Smooth muscle cell (in vitro differentiated cells): ENCODE measurements at regions not wholly inside any gene's neighbourhood (a gene's known extent, or its start where the extent isn't known, plus 50 kb on each side); places are given as distances from the start of the nearest gene placed in this dataset.

Experiments used
- DNase-seq: peaks from one replicate; lab custom pipeline; 2025; ENCODE audit not compliant: unreplicated experiment; lab: John Stamatoyannopoulos, UW
- H2AFZ ChIP-seq: fragments of 200-600 bp; sonication (generic); 2 replicates; pipeline ENCODE4 v1.6.0; 2016; ENCODE audit warnings: antibody characterized with exemption, low read depth, mild to moderate bottlenecking
- H3F3A ChIP-seq: fragments of 200-600 bp; sonication (generic); 2 replicates; pipeline ENCODE4 v1.6.0; 2017; ENCODE audit warnings: antibody characterized with exemption, low read depth
- H3K27ac ChIP-seq: fragments of 200-600 bp; sonication (generic); 2 replicates; pipeline ENCODE4 v1.5.1; 2016; ENCODE audit warnings: low read depth, mild to moderate bottlenecking
- H3K27me3 ChIP-seq: fragments of 200-600 bp; sonication (generic); 2 replicates; pipeline ENCODE4 v1.6.1; 2016; ENCODE audit warnings: low read depth, mild to moderate bottlenecking
- H3K36me3 ChIP-seq: fragments of 200-600 bp; sonication (generic); 2 replicates; pipeline ENCODE4 v1.5.1; 2016; ENCODE audit warnings: low read depth
- H3K4me1 ChIP-seq: fragments of 200-600 bp; sonication (generic); 2 replicates; pipeline ENCODE4 v1.5.1; 2016; ENCODE audit warnings: low read depth
- H3K4me2 ChIP-seq: fragments of 200-600 bp; sonication (generic); 2 replicates; pipeline ENCODE4 v1.6.0; 2016; ENCODE audit warnings: mild to moderate bottlenecking
- H3K4me3 ChIP-seq: fragments of 200-600 bp; sonication (generic); 2 replicates; pipeline ENCODE4 v1.5.1; 2016; ENCODE audit warnings: mild to moderate bottlenecking
- H3K79me2 ChIP-seq: fragments of 200-600 bp; sonication (generic); 2 replicates; pipeline ENCODE4 v1.6.0; 2016; ENCODE audit warnings: low read depth, mild to moderate bottlenecking
- H3K9ac ChIP-seq: fragments of 200-600 bp; sonication (generic); 2 replicates; pipeline ENCODE4 v1.6.0; 2016; ENCODE audit warnings: low read depth
- H3K9me3 ChIP-seq: fragments of 200-600 bp; sonication (generic); replicated peaks from 2 replicates; pipeline ENCODE4 v1.5.1; 2016; ENCODE audit warnings: low read depth
- H4K20me1 ChIP-seq: fragments of 200-600 bp; sonication (generic); 2 replicates; pipeline ENCODE4 v1.6.0; 2016; ENCODE audit warnings: low read depth
- WGBS: methylation state at CpG from one replicate; pipeline ENCODE4 v1.1.7; 2016; ENCODE audit warnings: low lambda C conversion rate; 5-methylcytosine and 5-hydroxymethylcytosine counted together
- TF ChIP-seq, protein P1 (sequence below): fragments of 200-600 bp; sonication (generic); IDR thresholded peaks from 2 replicates; pipeline ENCODE4 v1.5.1; 2017; ENCODE audit warnings: borderline replicate concordance, mild to moderate bottlenecking, antibody characterized with exemption; ENCODE audit not compliant: insufficient read depth, poor library complexity, severe bottlenecking

DNA sequence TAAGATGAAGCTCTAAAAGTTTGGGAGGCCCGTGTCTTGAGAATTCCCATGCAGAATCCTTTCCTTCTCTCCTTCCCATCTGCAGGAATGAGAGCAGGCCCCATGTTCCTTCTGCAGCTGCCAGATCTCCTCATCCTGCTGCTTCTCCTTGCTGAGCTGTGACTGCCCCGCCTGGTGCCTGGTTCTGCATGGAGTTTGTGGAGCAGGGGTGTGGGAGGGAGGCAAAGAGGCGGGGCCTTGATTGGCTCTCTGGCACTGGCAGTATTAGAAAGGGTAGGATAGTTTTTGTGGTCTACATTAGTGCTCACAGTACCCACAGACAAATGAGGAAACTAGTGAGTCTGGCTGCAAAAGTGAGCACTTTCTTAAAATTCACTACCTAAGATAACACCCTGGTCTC lies 91.1 kb upstream of the CLPB start:
- WGBS, result 71% methylated on average over 3 of the region's 3 CpGs
- H3K27ac ChIP-seq, result no peak overlapping the region
- H3K4me3 ChIP-seq, result no peak overlapping the region
- H3K36me3 ChIP-seq, result no peaks in the 10 kb centered on the region
- TF ChIP-seq, protein P1, sequence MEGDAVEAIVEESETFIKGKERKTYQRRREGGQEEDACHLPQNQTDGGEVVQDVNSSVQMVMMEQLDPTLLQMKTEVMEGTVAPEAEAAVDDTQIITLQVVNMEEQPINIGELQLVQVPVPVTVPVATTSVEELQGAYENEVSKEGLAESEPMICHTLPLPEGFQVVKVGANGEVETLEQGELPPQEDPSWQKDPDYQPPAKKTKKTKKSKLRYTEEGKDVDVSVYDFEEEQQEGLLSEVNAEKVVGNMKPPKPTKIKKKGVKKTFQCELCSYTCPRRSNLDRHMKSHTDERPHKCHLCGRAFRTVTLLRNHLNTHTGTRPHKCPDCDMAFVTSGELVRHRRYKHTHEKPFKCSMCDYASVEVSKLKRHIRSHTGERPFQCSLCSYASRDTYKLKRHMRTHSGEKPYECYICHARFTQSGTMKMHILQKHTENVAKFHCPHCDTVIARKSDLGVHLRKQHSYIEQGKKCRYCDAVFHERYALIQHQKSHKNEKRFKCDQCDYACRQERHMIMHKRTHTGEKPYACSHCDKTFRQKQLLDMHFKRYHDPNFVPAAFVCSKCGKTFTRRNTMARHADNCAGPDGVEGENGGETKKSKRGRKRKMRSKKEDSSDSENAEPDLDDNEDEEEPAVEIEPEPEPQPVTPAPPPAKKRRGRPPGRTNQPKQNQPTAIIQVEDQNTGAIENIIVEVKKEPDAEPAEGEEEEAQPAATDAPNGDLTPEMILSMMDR, result no peak
- H3K27me3 ChIP-seq, result no peaks in the 10 kb centered on the region
- no peaks in the 10 kb centered on the region for H3K79me2 ChIP-seq
- no peak overlapping the region for H3K9ac ChIP-seq
- H3F3A ChIP-seq, result no peaks in the 10 kb centered on the region
- no peaks in the 10 kb centered on the region for H3K4me1 ChIP-seq
- H3K4me2 ChIP-seq, result no peak overlapping the region
- DNase-seq, result no peak
- no peak overlapping the region for H2AFZ ChIP-seq
- H3K9me3 ChIP-seq, result no peaks in the 10 kb centered on the region
- no peaks in the 10 kb centered on the region for H4K20me1 ChIP-seq

DNA sequence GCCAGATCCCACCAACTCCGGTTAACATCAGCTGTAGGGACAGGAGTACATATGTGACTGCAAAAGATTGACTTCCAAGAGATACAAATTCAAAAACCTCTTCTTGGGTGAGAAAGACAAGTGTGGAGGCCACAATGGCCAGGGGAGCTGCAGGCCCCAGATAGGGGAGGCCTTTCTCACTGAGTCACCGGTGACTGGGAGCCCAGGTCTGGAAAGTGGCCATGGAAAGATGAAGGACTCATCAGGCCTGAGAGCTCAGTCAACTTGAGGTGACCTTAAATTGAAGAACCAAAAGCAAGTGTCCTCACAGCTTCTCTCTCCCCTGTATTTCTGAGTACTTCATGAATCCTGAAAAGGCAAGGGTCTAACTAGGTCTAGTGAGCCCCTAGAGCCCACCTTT lies 90.4 kb upstream of the CLPB start:
- Histone ChIP-seq H3K9me3 (no peaks in the 10 kb centered on the region), H3K4me3 (no peak overlapping the region), H3K4me1 (no peaks in the 10 kb centered on the region), H3K4me2 (no peak overlapping the region), H3K36me3 (no peaks in the 10 kb centered on the region), H3K27me3 (no peaks in the 10 kb centered on the region), H3K27ac (no peak overlapping the region), H3F3A (no peaks in the 10 kb centered on the region), H2AFZ (no peak overlapping the region), H3K79me2 (no peaks in the 10 kb centered on the region), H3K9ac (no peak overlapping the region), H4K20me1 (no peaks in the 10 kb centered on the region)
- WGBS, result 87% methylated on average over 2 of the region's 2 CpGs
- no peak for DNase-seq
- TF ChIP-seq, protein P1, result no peak

DNA sequence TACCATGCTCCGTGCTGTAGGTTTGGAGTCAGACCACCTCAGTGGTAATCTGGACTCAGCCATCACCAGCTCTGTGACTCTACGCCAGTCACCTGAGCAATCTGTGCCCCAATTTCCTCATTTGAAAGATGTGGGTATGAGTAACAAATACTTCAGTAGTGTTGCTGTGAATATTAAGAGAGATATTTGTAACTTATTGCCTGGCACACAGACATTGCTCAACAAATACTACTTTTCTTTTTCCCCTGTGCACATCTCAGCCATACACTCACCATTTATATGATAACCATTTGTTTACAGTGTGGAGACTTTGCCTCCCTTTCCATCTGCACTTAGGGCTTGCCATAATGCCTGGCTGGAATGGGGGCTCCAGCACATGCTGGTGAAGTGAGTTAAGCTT lies 89.7 kb upstream of the CLPB start:
- no peaks in the 10 kb centered on the region for H3F3A ChIP-seq
- H4K20me1 ChIP-seq, result no peaks in the 10 kb centered on the region
- no peak overlapping the region for H2AFZ ChIP-seq
- H3K9ac ChIP-seq, result no peak overlapping the region
- H3K27me3 ChIP-seq, result no peaks in the 10 kb centered on the region
- H3K79me2 ChIP-seq, result no peaks in the 10 kb centered on the region
- WGBS, result 96% methylated on average over 2 of the region's 2 CpGs
- no peaks in the 10 kb centered on the region for H3K36me3 ChIP-seq
- no peak overlapping the region for H3K27ac ChIP-seq
- no peak overlapping the region for H3K4me2 ChIP-seq
- H3K4me1 ChIP-seq, result no peaks in the 10 kb centered on the region
- no peaks in the 10 kb centered on the region for H3K9me3 ChIP-seq
- no peak for DNase-seq
- TF ChIP-seq, protein P1, result no peak
- no peak overlapping the region for H3K4me3 ChIP-seq

DNA sequence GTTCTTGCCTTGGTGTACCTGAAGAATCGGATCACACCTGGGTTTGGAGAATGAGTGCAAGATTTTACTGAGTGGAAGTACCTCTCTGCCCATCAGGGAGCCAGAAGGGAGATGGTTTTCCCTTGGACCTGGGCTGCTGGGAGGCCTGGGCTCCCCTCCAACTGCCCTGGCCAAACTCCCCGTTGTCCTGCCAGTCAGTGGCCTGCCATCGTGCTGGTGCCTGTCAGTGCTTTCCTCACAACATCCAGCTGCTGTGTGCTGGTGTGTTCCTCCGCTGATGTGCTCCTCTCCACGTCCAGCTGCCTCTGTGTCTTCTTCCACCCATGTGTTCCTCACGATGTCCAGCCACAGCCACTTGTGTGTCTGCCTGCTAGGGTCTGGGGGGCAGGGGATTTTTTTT lies 87.9 kb upstream of the CLPB start:
- no peaks in the 10 kb centered on the region for H3F3A ChIP-seq
- no peak overlapping the region for H3K27ac ChIP-seq
- no peaks in the 10 kb centered on the region for H3K36me3 ChIP-seq
- no peaks in the 10 kb centered on the region for H4K20me1 ChIP-seq
- H3K4me3 ChIP-seq, result no peak overlapping the region
- H3K4me1 ChIP-seq, result no peaks in the 10 kb centered on the region
- no peaks in the 10 kb centered on the region for H3K79me2 ChIP-seq
- no peak overlapping the region for H3K4me2 ChIP-seq
- TF ChIP-seq, protein P1, result no peak
- H3K9me3 ChIP-seq, result no peaks in the 10 kb centered on the region
- 93% methylated on average over 6 of the region's 6 CpGs for WGBS
- no peak overlapping the region for H2AFZ ChIP-seq
- H3K27me3 ChIP-seq, result no peaks in the 10 kb centered on the region
- H3K9ac ChIP-seq, result no peak overlapping the region
- DNase-seq, result no peak
